ENCODE measurements at regions not wholly inside any gene's neighbourhood (a gene's known extent, or its start where the extent isn't known, plus 50 kb on each side); places are given as distances from the start of the nearest gene placed in this dataset.
"Not testable (repeated sequence)": the region's sequence is repeated elsewhere in the genome, so short reads cannot be mapped to it uniquely, and the experiment has no call there.

GRCh38 chr10:80855348-80855971 lies 317.8 kb downstream of the SH2D4B start:
- in situ Hi-C loops (cut with MboI; ENCODE audit: low sequenced_read_pairs), result no loop called here

DNA sequence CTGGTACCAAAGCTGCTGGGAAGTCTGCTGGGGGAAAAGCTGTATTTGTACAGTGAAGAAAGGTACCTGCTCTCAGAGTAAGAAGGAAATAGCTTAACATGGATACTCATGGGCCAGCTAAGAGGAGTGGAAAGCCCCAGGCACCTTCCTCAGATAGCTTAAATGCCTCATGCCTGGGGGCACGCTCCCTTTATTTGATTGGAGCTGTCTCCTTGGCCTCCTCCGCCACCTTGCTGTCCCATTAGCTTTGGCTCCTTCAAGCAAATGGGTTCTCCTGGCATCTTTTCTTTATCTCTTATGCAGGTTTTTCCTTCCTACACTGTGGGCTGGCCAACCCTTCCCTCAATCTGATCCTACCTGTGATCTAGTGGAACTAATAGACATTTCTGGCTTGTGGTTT lies 318.5 kb downstream of the SH2D4B start:
- in situ Hi-C loops (cut with MboI; ENCODE audit: low sequenced_read_pairs), result no loop called here

DNA sequence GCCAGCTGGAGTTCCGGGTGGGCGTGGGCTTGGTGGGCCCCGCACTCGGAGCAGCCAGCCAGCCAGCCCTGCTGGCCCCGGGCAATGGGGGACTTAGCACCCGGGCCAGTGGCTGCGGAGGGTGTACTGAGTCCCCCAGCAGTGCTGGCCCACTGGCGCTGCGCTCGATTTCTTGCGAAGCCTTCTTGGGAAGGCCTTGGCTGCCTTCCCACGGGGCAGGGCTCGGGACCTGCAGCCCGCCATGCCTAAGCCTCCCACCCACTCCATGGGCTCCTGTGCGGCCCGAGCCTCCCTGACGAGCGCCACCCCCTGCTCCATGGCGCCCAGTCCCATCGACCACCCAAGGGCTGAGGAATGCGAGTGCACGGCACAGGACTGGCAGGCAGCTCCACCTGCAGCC lies 321.6 kb downstream of the SH2D4B start:
- in situ Hi-C loops (cut with MboI; ENCODE audit: low sequenced_read_pairs), result not testable (repeated sequence)

- in situ Hi-C loops (cut with MboI; ENCODE audit: low sequenced_read_pairs), result no loop called here
Observed at GRCh38 chr10:80860719-80861118, 323.0 kb downstream of the SH2D4B start.

GRCh38 chr10:80861882-80862281 lies 324.2 kb downstream of the SH2D4B start:
- in situ Hi-C loops (cut with MboI; ENCODE audit: low sequenced_read_pairs), result no loop called here

- in situ Hi-C loops (cut with MboI; ENCODE audit: low sequenced_read_pairs), result no loop called here
Observed at GRCh38 chr10:80870282-80870681, 332.6 kb downstream of the SH2D4B start.

DNA sequence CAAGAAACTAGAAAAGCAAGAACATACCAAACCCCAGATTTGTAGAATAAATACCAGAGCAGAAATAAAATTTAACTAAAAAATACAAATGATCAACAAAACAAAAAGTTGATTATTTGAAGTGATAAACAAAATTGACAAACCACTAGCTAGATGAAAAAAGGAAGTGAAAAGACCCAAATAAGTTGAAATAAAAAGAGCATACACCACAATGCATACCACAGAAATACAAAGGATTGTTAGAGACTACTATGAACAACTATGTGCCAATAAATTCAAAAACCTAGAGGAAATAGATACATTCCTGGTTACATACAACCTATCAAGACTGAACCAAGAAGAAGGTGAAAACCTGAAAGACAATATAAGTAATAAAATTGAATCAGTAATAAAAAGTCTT lies 333.4 kb downstream of the SH2D4B start:
- in situ Hi-C loops (cut with MboI; ENCODE audit: low sequenced_read_pairs), result no loop called here

DNA sequence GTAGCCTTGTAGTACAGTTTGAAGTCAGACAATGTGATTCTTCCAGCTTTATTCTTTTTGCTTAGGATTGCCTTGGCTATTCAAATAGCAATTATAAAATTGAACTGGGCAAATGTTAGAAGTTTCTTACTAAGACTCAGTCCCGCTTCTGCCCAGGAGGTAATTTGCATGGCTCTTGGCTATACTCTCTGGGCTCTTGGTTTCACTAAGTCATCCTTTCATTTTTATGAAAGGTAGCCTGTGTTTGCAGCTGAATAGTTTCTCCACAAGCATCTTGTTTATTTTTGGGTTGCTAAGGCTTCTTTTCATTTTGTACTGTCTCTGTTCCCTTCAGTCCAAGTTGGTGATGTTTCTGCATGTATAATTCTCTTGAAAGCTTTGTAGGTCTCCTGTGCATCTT lies 340.6 kb downstream of the SH2D4B start:
- in situ Hi-C loops (cut with MboI; ENCODE audit: low sequenced_read_pairs), result no loop called here

DNA sequence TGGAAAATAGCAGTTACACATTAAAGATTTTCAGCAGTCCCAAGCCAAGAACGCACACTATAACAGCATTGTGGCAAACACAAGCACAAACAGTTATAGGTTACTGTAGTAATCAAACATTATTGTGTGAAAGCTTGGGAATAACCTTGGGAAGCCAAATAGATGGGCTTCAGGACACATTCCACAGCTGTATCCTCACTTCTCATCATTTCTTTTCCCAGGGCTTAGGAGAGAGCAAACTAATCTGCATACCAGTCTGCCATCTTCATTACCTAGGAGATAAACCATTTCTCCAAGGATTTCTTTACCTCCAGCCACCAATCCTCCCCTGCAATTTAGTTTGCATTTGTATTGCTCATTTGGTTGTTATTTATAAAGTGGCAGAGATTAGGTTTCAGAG lies 352.4 kb downstream of the SH2D4B start:
- in situ Hi-C loops (cut with MboI; ENCODE audit: low sequenced_read_pairs), result no loop called here

DNA sequence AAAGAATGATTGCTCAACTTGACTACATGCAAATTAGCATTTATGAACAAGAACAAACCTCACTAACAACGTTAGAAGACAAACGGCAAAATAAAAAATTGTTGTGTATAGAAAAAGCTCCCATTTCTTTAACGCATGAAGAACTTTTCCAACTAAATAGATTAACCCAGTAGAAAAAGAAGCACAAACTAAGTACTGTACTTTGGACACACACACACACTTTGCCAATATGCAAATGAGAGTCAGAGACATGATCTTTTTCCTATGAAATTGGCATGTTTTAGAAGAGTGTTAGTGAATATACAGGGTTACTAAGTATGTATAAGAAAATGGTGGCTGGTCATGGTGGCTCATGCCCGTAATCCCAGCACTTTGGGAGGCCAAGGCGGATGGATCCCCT lies 355.6 kb downstream of the SH2D4B start:
- in situ Hi-C loops (cut with MboI; ENCODE audit: low sequenced_read_pairs), result no loop called here

DNA sequence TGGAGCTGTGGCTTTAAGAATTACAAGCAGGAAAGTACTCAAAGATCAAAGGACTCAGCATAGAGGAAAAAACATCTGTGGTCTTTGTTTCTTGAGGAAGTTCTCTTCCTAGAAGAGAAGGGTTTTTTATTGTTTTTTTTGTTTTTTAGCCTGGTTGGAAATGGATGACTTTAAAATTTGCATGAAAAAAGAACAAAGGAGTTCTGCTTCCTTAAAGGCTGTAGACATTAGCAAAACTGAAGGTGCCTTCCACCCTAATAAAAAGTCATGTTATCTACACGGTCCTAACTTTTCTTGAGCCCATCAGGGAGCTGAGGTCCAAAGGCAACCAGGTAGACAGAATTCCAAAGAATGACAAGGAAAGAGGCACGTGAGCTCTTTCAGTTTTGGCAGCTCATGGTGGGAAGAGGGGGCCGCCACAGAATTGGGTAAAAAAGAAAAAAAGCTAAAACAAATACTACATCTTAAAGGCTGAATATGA lies 356.6 kb downstream of the SH2D4B start:
- in situ Hi-C loops (cut with MboI; ENCODE audit: low sequenced_read_pairs), result no loop called here

GRCh38 chr10:80894797-80895467 lies 357.2 kb downstream of the SH2D4B start:
- in situ Hi-C loops (cut with MboI; ENCODE audit: low sequenced_read_pairs), result no loop called here

DNA sequence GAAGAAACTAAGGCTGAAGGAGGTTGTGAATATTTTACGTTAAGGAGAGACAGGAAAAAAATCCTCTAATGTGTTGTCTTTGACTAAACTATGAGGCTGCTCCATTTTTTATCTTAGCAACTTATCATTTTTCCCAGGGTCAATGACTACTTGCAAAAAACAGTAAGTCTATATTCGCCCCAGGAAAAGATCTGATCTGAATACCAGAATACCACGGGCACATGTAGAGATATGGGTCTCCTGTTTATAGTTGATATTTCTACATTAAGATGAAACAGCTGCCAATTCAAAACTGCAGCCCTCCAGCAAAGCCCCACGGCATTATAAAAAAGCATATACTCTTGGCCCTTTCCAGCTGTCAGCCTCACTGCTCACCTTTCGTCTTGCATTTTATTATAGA lies 358.4 kb downstream of the SH2D4B start:
- in situ Hi-C loops (cut with MboI; ENCODE audit: low sequenced_read_pairs), result no loop called here

GRCh38 chr10:80896959-80897358 lies 359.3 kb downstream of the SH2D4B start:
- in situ Hi-C loops (cut with MboI; ENCODE audit: low sequenced_read_pairs), result no loop called here

DNA sequence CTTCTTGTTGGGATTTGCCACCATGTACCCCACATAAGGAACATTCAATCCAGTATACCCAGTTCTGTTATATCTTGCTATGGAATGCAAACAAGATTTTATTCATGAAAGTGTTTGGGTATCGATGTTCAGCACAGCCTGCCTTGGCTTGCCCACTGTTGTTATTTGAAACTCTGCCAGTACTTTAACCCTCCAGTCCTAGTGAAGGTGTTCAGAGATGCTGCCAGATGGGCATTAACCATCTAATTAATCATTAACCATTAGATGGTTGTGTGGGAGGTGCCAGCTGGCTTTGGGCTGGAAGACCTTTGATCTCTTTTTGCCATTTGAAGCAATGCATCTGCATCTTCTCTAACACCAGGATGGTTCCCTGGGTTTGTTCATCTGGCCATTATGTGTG lies 363.0 kb downstream of the SH2D4B start:
- in situ Hi-C loops (cut with MboI; ENCODE audit: low sequenced_read_pairs), result loop anchor here (25.0 kb wide), 1 partner anchor 463 kb away; no protein-coding TSS in a partner anchor

GRCh38 chr10:80908611-80909010 lies 370.9 kb downstream of the SH2D4B start:
- in situ Hi-C loops (cut with MboI; ENCODE audit: low sequenced_read_pairs), result loop anchor here (25.0 kb wide), 1 partner anchor 471 kb away; no protein-coding TSS in a partner anchor

DNA sequence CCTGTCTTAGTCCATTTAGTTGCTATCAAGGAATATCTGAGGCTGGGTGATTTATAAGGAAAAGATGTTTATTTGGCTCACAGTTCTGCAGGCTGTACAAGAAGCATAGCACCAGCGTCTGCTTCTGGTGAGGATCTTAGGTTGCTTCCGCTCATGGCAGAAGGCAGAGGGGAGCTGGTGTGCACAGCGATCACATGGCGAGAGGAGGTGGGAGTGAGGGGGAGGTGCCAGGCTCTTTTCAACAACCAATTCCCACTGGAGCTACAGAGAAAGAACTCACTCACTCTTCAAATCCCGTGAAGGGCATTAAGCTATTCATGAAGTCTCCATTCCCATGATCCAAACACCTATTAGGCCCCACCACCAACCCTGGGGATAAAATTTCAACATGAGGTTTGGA lies 371.6 kb downstream of the SH2D4B start:
- in situ Hi-C loops (cut with MboI; ENCODE audit: low sequenced_read_pairs), result loop anchor here (25.0 kb wide), 1 partner anchor 472 kb away; no protein-coding TSS in a partner anchor

DNA sequence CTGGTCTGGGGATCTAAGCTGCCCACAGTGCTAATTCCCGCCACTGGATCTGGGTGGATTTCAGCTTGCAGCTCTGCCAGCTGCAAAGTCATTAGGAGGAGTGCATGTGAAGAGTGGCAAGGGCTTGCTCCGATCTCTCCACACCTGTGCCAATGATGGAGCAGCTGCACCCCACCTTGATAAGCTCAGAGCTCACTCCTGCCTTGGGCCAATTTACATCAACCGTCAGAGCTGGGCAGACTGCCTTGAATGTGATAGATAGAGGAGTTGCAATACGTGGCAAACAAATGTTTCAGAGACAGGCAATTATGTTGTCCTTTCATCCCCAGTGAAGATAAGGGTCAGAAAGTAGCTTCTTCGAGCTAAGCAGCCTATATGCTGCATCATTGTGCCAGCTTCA lies 379.9 kb downstream of the SH2D4B start:
- in situ Hi-C loops (cut with MboI; ENCODE audit: low sequenced_read_pairs), result loop anchor here (25.0 kb wide), 1 partner anchor 480 kb away; no protein-coding TSS in a partner anchor

DNA sequence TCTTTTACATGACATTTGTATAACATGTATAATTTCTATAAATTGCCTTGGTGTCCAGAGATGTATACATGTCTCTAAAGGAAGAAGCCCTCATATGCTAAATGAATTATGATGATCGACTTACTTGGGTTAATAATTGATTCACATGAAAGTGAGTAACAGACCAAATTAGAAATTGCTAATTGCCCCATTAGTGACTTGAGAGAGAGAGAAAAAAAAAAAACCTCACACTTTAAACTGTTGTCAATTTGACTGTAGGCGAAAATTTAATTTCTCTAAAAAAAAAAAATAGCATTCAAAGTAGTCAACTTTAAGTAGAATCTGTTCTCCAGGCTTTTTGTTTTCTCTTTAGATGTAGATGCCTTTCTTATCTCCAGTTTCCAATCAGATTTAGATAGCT lies 383.3 kb downstream of the SH2D4B start:
- in situ Hi-C loops (cut with MboI; ENCODE audit: low sequenced_read_pairs), result loop anchor here (25.0 kb wide), 1 partner anchor 484 kb away; no protein-coding TSS in a partner anchor

GRCh38 chr10:80924063-80924952 lies 386.6 kb downstream of the SH2D4B start:
- in situ Hi-C loops (cut with MboI; ENCODE audit: low sequenced_read_pairs), result loop anchor here (25.0 kb wide), 1 partner anchor 487 kb away; no protein-coding TSS in a partner anchor

GRCh38 chr10:80927419-80928078 lies 389.8 kb downstream of the SH2D4B start:
- in situ Hi-C loops (cut with MboI; ENCODE audit: low sequenced_read_pairs), result no loop called here
